ENCODE measurements at regions not wholly inside any gene's neighbourhood (a gene's known extent, or its start where the extent isn't known, plus 50 kb on each side); places are given as distances from the start of the nearest gene placed in this dataset.
"Not testable (repeated sequence)": the region's sequence is repeated elsewhere in the genome, so short reads cannot be mapped to it uniquely, and the experiment has no call there.

GRCh38 chr15:55126111-55126510 is 70.6 kb downstream of the RSL24D1 start:
- DNase-seq = no peak

GRCh38 chr15:55124616-55125015 is 72.1 kb downstream of the RSL24D1 start:
- DNase-seq = no peak

- DNase-seq = no peak
These were observed 78.3 kb downstream of the RSL24D1 start for GRCh38 chr15:55118344-55118870.

- no peak for DNase-seq
These were observed 80.1 kb downstream of the RSL24D1 start for GRCh38 chr15:55116636-55117035.

- DNase-seq = no peak
These were observed 83.0 kb downstream of the RSL24D1 start for GRCh38 chr15:55113736-55114135.

GRCh38 chr15:55112706-55113105 is 84.0 kb downstream of the RSL24D1 start:
- DNase-seq = no peak

- DNase-seq = no peak
These were observed 86.3 kb downstream of the RSL24D1 start for GRCh38 chr15:55110446-55110845.

- peak; percentile 22 to 42 for DNase-seq
These were observed 87.8 kb downstream of the RSL24D1 start for GRCh38 chr15:55108858-55109518.

GRCh38 chr15:55108448-55108847 is 88.3 kb downstream of the RSL24D1 start:
- DNase-seq = no peak

- DNase-seq = no peak
These were observed 90.6 kb downstream of the RSL24D1 start for GRCh38 chr15:55106155-55106554.

GRCh38 chr15:55094136-55094535 is 102.6 kb downstream of the RSL24D1 start:
- no peak for DNase-seq

- no peak for DNase-seq
These were observed 108.5 kb downstream of the RSL24D1 start for GRCh38 chr15:55088207-55088606.

- DNase-seq = no peak
These were observed 112.1 kb downstream of the RSL24D1 start for GRCh38 chr15:55084673-55085072.

- DNase-seq = no peak
These were observed 112.5 kb downstream of the RSL24D1 start for GRCh38 chr15:55084216-55084615.

GRCh38 chr15:55077052-55077451 is 119.7 kb downstream of the RSL24D1 start:
- DNase-seq = not testable (repeated sequence)

- no peak for DNase-seq
These were observed 122.3 kb downstream of the RSL24D1 start for GRCh38 chr15:55074431-55074830.

GRCh38 chr15:55063970-55064369 is 132.8 kb downstream of the RSL24D1 start:
- DNase-seq = not testable (repeated sequence)

GRCh38 chr15:55060836-55061235 is 135.9 kb downstream of the RSL24D1 start:
- DNase-seq = no peak

- no peak for DNase-seq
These were observed 140.2 kb downstream of the RSL24D1 start for GRCh38 chr15:55056500-55056899.

GRCh38 chr15:55044162-55044561 is 152.6 kb downstream of the RSL24D1 start:
- DNase-seq = no peak

GRCh38 chr15:55037071-55037470 is 159.7 kb downstream of the RSL24D1 start:
- no peak for DNase-seq

GRCh38 chr15:55035749-55036148 is 161.0 kb downstream of the RSL24D1 start:
- DNase-seq = no peak

- DNase-seq = no peak
These were observed 163.2 kb downstream of the RSL24D1 start for GRCh38 chr15:55033574-55033973.

- DNase-seq = no peak
These were observed 165.0 kb downstream of the RSL24D1 start for GRCh38 chr15:55031727-55032126.

- no peak for DNase-seq
These were observed 170.4 kb downstream of the RSL24D1 start for GRCh38 chr15:55026381-55026780.
